NCI-H226 (cell line): ENCODE measurements at regions not wholly inside any gene's neighbourhood (a gene's known extent, or its start where the extent isn't known, plus 50 kb on each side); places are given as distances from the start of the nearest gene placed in this dataset.
A peak's percentile ranks its signal among the peaks of the same experiment; 100 is the strongest.
"Not testable (repeated sequence)": the region's sequence is repeated elsewhere in the genome, so short reads cannot be mapped to it uniquely, and the experiment has no call there.

ENCODE experiments used
- DNase-seq: peaks from one replicate; pipeline ENCODE4 v3.0.0-alpha.2; 2015

DNA sequence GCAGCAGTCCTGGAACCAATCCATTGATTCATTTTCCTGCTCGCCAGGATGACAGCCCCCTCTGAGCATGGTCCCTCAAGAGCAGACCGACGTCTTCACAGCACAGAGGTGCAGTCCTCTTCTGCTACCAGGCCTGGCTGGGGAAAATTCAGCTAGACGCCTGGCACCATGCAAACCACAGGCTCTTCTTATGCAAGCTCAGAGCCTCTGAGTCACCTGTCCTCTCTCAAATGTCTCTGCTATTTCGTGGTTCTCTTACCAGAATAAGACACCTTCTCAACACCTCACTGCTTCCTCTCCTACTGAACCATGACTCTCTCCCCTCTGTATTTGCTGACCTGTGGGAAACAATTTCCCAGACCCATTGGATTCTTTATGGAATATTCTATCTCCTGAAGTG is 79.8 kb upstream of the CYRIA start:
- peak; percentile 35 for DNase-seq

DNA sequence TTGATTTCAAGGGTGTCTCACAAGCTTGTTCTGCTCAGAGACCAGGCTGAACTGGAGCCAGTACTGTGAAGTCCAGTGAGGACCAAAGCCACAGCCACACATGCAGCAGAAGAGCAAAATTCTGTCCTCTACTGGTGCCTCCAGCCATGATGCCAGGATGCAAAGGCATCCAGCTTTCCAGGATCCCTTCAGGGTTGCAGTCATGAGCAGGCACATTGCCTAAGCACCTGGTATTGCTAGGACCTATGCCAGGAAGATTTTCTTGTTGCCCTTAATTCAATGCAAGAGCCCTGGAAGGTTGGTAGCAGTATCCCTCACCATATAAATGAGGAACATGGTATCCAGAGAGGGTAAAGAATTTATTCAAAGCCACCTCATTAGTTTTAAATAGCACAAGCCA is 78.9 kb upstream of the CYRIA start:
- DNase-seq, result no peak

DNA sequence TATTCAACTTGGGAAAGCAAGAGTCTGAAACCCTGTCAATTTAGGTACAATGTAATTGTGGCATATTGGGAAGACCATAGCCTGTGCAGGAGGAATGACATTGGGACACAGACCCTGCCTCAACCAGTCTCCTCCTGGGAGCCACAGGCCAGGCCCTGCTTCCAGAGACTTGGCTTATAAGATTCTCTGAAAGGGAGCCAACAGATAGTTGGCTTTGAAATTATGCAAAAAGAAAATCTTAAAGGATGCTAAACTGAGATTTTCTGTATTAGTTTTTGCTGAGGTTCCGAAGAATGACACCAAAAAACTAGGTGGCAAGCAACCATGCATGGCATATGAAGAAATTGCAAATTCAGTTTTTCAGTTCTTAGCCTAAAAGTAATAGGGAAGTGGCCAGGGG is 76.4 kb upstream of the CYRIA start:
- DNase-seq, result no peak

DNA sequence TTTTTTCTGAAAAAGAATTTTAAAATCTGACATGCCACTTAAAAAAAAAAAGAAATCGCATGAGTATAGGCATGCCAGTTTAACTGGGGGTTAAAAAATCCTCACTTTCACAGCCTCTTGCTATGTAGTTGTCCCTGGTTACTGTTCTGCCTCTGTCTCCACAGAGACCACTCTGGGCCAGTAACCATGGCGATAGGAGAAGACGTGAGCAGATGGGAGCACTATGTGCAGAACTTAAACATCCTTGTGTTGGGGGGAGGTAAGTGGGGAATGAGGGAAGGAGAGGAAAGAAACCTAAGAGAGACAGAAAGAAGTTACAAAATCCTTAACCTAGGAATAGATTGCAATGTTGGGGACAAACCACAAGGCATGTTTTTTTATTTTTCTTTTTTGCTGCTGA is 75.9 kb upstream of the CYRIA start:
- DNase-seq, result no peak

DNA sequence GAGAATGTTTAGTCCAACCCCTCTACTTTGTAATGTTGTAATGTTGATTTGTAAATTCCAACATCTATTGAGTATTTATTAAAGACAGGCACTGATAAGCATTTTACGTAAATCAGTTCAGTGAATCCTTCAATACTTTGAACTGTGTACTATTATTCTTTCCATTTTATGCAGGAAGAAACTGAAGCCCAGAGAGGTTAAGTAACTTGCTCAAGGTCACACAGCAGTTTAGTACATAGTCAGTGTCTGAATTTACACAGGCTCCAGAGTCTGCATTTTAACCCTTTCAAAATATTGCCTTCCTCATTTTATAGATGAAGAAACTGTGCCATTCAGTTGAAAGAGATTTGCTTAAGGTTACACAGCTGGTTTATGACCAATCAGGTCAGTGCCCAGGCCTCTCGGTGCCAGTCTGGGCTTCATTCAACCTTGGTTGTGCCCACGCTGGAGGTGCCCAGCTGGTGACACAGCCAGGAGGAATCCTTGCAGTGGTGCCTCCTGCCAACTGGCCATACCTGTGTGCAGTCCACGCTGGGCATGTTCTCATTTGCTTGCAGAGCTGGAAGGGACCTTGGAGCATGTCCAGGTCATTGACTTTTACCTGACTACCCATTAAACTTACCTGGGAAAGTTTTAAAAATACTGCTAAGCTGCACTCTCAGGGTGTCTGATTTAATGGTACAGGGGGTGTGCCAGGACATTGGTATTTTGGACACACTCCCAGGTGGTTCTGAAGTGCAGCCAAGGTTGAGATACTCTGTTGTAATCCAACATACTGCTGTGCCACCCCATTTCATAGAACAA is 74.3 kb upstream of the CYRIA start:
- DNase-seq, result no peak

DNA sequence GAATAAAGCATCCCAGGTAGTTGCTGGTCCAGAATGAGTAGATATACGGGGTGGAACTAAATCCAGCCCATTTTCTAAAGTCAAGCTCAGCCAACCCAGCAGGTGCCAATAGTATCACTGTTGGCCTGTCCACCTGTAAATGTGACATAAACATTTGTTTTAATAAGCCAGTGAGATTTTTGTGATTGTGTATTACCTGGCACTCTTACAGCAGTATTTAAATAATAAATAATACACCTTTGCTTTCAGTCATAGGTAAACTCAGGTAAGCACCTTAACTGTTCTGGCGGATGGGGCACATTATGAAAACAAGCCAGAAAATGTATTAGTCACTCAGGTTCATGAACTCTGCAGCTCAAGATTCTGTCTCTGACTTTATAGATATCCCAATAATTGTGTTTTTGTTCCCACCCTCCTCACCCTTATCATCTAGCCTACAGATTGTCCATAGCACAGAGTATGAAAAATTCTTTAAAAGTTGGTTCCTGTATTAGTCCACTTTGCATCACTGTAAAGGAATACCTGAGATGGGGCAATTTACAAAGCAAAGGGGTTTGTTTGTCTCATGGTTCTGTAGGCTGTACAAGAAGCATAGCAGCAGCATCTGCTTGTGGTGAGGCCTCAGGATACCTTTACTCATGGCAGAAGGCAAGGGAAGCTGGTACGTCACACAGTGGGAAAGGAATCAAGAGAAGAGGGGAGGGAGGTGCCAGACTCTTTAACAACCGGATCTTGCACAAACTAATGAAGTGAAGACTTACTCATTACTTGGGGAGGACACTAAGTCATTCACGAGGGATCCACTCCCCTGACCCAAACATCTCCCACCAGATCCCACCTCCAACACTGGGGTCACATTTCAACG is 73.0 kb upstream of the CYRIA start:
- no peak for DNase-seq

DNA sequence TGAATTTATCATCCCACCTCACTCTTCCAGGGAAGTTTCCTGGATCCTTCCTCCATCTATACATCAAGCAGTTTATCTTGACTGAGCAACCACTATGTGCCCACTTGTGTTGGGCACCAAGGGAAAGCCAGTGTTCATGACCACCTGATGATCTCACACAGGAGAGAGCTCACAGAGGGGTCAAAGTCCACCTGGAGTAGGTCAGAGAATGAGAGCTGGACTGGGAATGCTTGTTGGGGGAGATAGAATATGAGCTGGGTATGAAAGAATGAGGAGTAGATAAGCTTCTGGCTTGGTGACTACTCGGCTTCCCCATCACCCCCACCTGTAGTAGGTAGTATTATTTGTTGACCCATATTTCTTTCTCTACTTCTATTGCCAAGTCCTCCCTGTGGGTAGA is 72.2 kb upstream of the CYRIA start:
- DNase-seq, result no peak

DNA sequence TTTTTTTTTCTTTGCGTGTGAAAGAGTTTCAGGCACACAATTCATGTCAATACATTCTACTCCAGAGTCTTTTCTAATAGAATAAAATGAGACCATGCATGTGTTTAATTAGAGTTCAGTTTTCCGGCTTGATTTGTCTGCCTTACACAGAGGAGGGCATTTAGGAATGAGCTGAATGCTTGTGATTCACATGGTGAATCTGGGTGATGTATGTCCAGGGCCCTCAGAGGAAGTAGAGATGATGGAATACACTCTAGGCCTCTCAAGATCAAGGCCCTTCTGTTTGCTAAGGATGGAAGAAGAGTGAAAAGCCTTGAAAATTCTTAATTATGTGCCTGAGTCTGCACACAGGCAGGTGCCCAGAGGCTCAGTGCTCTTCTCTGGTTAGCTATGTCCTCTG is 71.0 kb upstream of the CYRIA start:
- no peak for DNase-seq

DNA sequence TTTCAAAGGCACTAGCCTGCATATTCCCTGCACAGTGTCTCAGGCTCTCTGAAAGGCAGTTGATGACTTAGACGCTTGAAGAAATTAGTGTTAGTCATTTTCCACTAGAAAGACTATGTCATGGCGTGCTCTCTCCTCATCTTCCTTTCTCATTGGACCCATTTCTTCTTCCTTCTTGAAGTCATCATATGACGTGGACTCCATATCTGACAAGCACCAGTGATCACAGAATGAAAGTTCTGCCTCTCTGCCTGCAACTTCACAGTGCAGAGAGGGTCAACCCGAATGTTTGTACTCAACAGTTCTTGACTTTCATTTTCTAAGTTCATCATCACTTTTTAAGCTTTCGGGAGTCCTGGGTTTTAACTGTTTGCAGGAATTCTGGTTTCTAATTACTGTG is 63.7 kb upstream of the CYRIA start:
- no peak for DNase-seq

DNA sequence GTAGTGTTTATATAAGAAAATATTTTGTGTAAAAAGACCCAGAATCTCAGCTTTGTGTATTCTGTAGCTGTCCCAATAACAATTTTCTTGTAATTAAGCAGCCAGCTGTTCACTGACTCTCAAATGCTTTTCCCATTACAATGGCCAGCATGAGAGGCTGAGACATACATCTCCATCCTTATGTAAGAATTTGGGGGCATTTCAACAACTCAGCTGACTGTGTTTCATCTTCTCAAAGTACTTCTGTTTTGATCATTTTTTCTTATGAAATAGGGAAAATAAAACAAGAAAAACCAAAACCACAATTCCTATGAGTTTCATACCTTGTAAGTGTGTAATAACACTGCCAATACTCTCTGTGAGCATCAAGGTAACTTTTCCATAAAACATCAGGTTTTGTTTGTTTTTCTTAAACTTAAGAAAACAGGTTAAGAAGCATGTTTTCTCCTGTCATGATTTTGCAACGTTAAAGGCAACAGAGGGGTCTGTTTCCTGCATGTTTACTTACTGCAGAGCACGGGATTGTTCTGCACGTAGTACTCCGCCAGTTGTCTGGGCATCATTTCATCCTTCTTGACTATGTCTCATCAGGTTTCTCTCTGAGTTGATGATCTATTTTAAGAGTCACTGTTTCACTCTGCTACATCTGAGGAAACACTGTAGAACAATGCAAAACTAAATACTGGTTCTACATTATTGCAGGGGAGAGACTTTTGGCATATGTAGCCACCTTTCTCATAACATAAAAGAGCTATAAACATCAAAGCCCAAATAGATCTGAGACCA is 62.9 kb upstream of the CYRIA start:
- no peak for DNase-seq

DNA sequence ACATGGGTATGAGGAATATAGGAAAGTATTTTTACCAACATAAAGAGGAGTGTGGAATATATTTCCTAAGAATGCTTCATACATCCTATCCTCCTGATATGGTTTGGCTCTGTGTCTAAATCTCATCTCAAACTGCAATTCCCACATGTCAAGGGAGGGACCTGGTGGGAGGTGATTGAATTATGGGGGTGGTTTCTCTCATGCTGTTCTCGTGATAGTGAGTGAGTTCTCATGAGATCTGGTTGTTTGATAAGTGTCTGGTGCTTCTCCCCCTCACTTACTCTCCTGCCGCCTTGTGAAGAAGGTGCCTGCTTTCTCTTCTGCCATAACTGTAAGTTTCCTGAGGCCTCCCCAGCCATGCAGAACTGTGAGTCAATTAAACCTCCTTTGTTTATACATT is 62.2 kb upstream of the CYRIA start:
- not testable (repeated sequence) for DNase-seq

DNA sequence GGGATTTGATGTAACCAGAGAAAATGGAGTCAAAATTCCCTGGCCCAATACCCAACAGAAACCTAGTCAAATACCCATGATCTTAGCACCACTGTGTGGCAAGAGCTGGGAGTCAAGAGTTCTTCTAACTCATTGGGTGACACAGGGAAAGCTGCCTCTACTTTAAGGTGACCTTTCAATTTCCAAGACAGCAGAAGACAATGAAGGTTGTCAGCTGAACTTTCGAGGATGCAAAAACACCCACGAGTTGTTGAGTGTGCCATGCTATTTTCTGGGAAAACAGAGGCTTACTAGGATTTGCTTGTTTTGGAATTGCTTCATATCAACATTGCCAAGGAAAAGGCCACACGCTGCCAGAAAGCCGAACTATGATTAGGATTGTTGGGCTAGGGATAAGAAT is 61.6 kb upstream of the CYRIA start:
- DNase-seq, result no peak

DNA sequence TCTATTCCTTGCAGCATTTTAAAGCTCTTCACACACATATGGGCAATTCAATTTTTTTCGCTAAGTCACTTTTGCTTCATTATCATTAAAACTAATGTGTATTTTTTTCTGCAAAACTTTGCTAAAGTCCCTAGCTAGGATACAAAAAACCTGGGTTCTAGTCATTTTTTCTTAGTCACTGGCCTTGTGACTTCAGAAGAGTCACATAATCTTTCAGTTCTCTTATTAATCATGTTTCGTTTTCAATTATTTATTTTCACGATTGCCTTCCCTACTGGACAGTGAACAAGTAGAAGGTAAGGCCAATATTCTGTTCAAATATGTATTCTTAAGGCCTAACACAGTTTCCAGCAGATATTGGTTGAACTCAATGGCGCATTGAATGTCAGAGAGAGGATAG is 60.9 kb upstream of the CYRIA start:
- no peak for DNase-seq

DNA sequence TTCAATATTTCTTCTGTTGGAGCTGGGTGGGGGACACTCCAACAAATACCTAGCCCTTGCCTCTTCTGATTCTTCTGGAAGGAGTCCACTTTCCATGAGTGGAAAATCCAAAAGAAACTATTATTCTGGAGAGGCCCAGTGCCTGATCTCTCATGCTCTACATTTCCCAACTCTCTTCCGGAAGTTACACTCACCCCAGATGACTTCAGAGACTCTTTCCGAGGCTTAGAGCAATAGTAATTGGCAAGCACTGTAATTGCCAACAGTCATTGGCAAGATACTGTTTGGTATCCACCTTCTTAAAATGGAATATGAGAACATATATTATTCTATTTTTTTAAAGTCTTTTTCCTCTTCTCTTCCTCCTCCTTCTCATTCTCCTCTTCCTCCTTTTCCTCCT is 60.5 kb upstream of the CYRIA start:
- no peak for DNase-seq

DNA sequence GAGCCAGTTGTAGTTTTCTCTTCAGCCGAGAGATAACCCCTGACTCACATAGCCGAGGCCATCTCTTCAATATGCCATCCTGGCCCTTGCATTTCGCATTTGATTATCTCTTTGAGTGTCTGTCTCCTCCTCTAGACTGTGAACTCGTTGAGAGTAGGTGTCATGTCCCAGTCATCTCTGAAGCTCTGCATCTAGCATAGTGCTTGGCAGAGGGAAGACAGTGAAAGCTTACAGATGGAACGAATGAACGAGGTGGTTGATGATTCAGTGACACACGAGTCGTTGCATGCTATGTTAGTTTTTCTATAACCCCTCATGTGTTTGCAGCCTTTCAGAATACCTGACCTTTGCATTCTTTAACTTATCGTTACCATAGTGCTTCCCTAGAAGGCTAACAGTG is 59.9 kb upstream of the CYRIA start:
- DNase-seq, result no peak

DNA sequence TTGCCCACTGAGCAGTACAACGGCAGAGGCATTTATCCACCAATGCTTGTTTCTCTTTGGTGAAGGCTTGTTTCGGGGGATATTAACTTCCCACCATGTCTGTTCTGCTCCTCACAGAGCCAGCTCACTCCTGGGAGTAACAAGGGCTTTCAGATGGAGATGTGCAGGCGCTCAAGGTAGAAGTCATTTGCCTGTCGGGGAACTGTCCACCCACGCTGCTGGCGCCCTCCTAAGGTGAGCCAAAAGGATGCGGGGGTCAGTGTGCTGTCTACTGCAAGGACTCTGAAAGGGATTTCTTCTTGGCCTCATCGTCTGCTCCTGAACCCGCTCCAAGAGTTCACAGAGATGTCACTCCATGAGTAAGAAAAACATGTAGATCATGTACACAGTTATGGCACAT is 57.0 kb upstream of the CYRIA start:
- no peak for DNase-seq

DNA sequence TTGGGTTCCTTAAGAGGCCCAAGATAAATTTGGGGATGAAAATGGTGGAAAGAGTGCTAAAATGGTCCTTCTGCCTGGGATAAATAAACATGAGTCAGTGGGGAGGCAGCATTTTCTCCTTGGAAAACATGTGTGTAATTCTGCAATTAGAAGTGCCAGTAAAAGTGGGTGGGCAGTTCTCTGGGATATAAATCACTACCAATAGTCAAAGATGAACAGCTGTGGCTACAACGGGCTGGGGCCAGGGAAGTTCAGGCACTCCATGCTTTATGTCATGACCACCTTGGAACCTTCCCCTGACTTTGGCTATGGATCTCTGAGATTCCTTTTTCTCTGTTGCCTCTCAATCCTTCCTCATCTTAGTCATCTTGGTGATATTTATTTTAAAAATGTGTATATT is 56.5 kb upstream of the CYRIA start:
- no peak for DNase-seq

DNA sequence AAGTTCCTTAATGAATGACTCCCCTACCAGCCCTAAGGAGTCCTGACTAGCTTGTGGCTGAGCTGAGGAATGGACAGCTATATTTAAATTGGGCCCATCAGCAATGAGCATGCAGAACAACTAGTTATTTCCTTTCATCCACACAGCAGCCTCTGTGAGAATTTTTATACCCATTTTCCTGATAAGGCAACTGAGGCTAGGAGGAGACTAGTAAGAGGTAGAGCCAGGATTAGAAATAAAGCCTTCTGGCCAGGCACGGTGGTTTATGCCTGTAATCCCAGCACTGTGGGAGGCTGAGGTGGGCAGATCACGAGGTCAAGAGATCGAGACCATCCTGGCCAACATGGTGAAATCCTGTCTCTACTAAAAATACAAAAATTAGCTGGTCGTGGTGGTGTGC is 55.9 kb upstream of the CYRIA start:
- DNase-seq, result not testable (repeated sequence)

DNA sequence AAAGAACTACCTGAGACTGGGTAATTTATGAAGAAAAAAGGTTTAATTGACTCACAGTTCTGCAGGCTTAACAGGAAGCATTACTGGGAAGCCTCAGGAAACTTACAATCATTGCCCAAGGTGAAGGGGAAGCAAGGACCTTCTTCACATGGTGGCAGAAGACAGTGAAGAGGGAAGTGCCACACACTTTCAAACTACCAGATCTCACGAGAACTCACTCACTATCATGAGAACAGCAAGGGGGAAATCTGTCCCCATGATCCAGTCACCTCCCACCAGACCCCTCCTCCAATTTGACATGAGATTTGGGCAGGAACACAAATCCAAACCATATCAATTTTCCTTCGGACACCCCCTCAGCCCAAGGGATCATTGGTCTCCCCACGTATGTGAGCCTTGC is 55.1 kb upstream of the CYRIA start:
- DNase-seq, result not testable (repeated sequence)

DNA sequence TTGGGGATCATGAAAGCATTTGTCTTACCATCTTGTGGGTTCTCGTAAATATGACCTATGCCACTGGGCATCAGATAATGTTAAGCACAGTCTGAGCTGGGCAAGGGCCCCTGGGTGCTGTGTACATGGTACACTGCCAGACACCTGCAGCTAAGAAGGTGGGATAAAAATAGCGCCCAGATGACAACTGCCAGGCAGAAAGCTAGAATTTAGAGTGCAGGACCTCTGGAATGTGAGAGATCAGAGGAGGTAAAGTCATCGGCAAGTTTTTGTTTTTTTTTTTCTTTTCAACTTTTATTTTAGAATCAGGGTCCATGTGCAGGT is 53.8 kb upstream of the CYRIA start:
- no peak for DNase-seq

DNA sequence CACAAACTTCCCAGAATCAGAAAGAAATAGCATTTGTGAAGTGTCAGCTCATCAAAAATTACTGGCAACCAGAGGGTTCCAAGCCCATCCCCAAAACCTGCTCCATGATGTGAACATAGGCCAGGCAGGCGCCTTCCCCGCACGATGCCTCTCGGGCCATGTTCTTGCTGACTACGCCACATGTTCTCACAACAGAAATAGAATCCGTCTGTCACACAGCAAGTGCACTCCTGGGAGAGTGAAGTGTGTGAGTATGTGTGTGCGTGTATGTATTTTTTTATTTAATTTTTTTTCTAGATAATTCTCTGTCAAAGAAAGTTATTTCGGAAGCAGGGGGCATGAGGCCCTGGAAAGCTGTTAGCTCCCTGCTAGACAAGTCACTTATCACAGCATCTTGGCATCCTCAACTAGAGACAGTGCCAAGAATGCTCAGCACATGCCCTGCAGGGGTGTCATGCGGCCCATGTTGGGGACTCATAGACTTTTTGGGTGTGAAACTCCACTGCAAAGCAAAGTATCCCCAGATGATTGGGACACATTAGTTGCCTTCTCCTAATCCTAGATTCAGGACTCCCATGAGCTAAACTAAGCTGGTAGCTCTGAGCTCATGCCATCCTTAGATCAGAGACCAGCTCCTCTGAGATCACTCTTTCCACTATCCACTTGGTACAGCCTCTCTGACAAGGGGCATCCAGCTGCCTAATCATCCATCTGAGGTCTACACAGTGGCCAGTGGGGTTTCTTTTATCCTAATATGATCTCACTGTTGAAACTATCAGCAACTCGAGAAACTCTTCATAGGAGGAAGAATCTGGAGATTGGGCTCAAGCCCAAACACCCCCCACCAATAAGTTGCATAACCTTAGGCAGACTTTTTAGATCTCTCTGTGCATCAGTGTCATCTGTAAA is 53.2 kb upstream of the CYRIA start:
- DNase-seq, result no peak

DNA sequence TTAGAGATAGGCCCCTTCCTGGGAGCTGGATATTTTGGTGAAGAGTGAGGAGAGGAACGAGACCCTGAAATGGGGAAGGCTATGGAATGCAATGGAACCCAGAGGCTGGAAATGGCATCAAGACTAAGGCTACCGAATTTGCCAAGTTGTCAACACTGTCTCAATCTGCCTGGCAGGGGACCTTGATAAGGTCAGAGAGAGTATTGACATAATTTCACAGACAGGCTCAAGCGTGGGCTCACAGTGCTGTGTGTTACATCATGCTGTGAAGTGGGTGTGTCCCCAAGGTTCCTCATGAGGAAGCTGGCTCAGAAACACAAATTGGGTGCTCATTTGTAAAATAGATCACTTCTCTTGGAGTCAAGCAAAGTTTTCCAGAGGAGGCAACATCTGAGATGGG is 51.8 kb upstream of the CYRIA start:
- DNase-seq, result no peak

DNA sequence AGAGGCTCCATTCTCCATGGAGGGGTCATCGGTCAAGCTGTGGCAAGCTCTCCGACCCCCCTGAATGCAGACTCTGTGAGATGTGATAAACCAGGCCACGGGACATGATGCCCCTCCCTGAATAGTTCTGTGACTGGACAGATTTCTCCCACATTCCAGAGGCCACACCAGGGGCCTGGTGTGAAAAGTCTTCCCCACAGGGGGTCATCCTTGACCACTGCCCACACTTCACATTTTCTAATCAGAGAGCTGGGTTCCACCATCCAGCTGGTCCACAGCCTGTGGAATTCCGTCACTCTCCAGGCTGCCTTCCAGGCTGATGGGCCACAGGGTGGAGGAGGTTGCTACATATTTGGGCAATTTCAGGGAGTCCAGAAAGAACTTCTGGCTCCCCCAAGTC is 51.3 kb upstream of the CYRIA start:
- no peak for DNase-seq
